OCI-LY7 (cell line): ENCODE measurements at regions not wholly inside any gene's neighbourhood (a gene's known extent, or its start where the extent isn't known, plus 50 kb on each side); places are given as distances from the start of the nearest gene placed in this dataset.

Experiments
- EZH2phosphoT487 ChIP-seq: fragments of 200-600 bp; sonication (generic); IDR thresholded peaks from 2 replicates; pipeline ENCODE4 v1.6.1; 2018; ENCODE audit warnings: low read depth, borderline replicate concordance, mild to moderate bottlenecking, mixed run types, antibody characterized with exemption, low read length, moderate library complexity, mixed read lengths
- TF ChIP-seq, protein P1 (sequence below): fragments of 200-600 bp; sonication (generic); conservative IDR thresholded peaks from 2 replicates; pipeline ENCODE4 v1.5.1; 2014; ENCODE audit warnings: mild to moderate bottlenecking, antibody characterized with exemption, low read length, moderate library complexity, mixed read lengths

DNA sequence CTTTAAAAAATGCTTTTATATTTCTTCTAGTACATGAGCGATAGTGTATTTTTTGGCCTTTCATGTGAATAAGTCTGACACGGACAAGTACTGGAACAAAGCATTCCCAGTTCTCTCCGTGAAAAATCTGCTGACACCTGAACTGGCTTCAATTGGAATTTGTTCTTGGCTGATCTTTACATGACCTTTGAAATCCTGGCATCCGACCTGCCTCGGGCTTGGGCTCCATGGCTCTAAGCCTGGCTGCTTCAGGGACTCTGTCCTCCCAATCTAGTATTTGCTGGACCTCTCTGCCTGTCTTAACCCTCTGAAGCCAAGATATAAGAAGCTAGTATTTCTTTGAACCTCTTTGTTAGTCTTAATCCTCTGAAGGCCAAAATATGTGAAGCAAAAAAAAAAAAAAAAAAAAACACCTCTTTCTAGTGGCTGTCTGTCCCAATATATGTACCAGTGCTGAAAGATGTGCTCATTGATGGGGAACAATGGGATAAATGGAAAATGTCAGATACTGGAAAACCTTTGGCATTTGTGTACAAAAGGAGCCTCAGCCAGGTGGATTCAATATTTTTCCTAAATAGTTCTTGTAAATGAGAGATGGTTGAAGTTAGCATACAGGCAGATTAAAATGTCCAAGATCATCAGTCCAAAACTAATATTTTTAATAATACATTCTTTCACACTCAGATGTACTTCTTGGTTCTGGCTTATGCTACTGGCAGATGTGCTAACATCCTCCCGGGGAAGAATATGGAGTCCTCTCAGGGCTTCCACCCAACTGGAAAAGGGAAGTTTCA lies 470.6 kb downstream of the TUSC1 start:
- TF ChIP-seq, protein P1, sequence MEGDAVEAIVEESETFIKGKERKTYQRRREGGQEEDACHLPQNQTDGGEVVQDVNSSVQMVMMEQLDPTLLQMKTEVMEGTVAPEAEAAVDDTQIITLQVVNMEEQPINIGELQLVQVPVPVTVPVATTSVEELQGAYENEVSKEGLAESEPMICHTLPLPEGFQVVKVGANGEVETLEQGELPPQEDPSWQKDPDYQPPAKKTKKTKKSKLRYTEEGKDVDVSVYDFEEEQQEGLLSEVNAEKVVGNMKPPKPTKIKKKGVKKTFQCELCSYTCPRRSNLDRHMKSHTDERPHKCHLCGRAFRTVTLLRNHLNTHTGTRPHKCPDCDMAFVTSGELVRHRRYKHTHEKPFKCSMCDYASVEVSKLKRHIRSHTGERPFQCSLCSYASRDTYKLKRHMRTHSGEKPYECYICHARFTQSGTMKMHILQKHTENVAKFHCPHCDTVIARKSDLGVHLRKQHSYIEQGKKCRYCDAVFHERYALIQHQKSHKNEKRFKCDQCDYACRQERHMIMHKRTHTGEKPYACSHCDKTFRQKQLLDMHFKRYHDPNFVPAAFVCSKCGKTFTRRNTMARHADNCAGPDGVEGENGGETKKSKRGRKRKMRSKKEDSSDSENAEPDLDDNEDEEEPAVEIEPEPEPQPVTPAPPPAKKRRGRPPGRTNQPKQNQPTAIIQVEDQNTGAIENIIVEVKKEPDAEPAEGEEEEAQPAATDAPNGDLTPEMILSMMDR, result no peak
- no peak for TF ChIP-seq EZH2phosphoT487
